ENCODE measurements at regions not wholly inside any gene's neighbourhood (a gene's known extent, or its start where the extent isn't known, plus 50 kb on each side); places are given as distances from the start of the nearest gene placed in this dataset.
"Not testable (repeated sequence)": the region's sequence is repeated elsewhere in the genome, so short reads cannot be mapped to it uniquely, and the experiment has no call there.

- H3K4me2 ChIP-seq (ENCODE audit: low read depth, low read length); in situ Hi-C loops (cut with HindIII; ENCODE audit: extremely low pct_ligation_motif_present, low pct_unique_long_range_greater_than_20kb); TF ChIP-seq SOX6, FOXA1 (IDR thresholded peaks at IDR 0.05): not testable (repeated sequence)
- peak; percentile 12 for DNase-seq (ENCODE audit: low spot score)
- TF ChIP-seq ZFX (CRISPR knock-in tag; IDR thresholded peaks at IDR 0.05; ENCODE audit: low read depth) = peak; percentile 39; the same call in 1 of the 2 replicates
- 0 out of 2 replicates have a peak, but pooled peaks have one; percentile 26 for TF ChIP-seq SOX6 (CRISPR knock-in tag; IDR thresholded peaks at IDR 0.05)
- peak; percentile 64; the same call in 1 of the 2 replicates for TF ChIP-seq ZNF891 (CRISPR knock-in tag; IDR thresholded peaks at IDR 0.05)
- TF ChIP-seq ZNF225 (CRISPR knock-in tag; IDR thresholded peaks at IDR 0.05) = peak; percentile 73; the same call in 1 of the 2 replicates
- 0 out of 2 replicates have a peak, but pooled peaks have one; percentile 33 for TF ChIP-seq ARID5B (CRISPR knock-in tag; IDR thresholded peaks at IDR 0.05)
- TF ChIP-seq FOXA3 (CRISPR knock-in tag; IDR thresholded peaks at IDR 0.05) = peak; percentile 56
- TF ChIP-seq THAP9 (CRISPR knock-in tag; IDR thresholded peaks at IDR 0.05; ENCODE audit: borderline replicate concordance) = 0 out of 2 replicates have a peak, but pooled peaks have one; percentile 30
- TF ChIP-seq ZNF687 (CRISPR knock-in tag; IDR thresholded peaks at IDR 0.05) = peak; percentile 28; the same call in 1 of the 2 replicates
- peak; percentile 81 for TF ChIP-seq FOXA1 (CRISPR knock-in tag; IDR thresholded peaks at IDR 0.05)
Observed at GRCh38 chr2:222368280-222368679, 56.1 kb upstream of the SGPP2 start.

More at GRCh38 chr2:222368280-222368679, 56.1 kb upstream of the SGPP2 start:
- CTCF ChIA-PET (ENCODE audit: low intra/inter-chr PET ratio, low total read pairs); H2AFZ ChIP-seq (ENCODE audit: low read length); intact Hi-C loops (cut with micrococcal nuclease; ENCODE audit: unreplicated experiment); H3K27ac ChIP-seq (ENCODE audit: extremely low read length, insufficient read depth, low read length); POLR2A ChIA-PET; H3K4me3 ChIP-seq (replicated peaks in 1 of 3; ENCODE audit: insufficient read depth in 1 of 3, low read depth in 2 of 3, low read length in 3 of 3); H3K27me3 ChIP-seq (ENCODE audit: control insufficient read depth in 1 of 2, insufficient read depth in 2 of 2, low read length in 2 of 2); FAIRE-seq; BruUV-seq (replicated peaks); H3K9ac ChIP-seq (ENCODE audit: insufficient read depth, low read depth, low read length); H4K20me1 ChIP-seq (ENCODE audit: insufficient read depth, low read length); H3K36me3 ChIP-seq (replicated peaks in 1 of 2; ENCODE audit: control insufficient read depth in 1 of 2, insufficient read depth in 2 of 2, low read length in 2 of 2); ATAC-seq; H3K9me3 ChIP-seq (ENCODE audit: low read length); H3K79me2 ChIP-seq (ENCODE audit: insufficient read depth, low read length): not testable (repeated sequence)
- H3K4me1 ChIP-seq (ENCODE audit: insufficient read depth, low read length) = peaks cover 12% of the 10 kb centered on the region; the same call in 1 of the 2 replicates
- WGBS (ENCODE audit: low lambda C conversion rate) = 3% methylated on average over 8 of the region's 8 CpGs
